WTC11 (cell line): ENCODE measurements at regions not wholly inside any gene's neighbourhood (a gene's known extent, or its start where the extent isn't known, plus 50 kb on each side); places are given as distances from the start of the nearest gene placed in this dataset.

ENCODE experiments used
- ATAC-seq: fragments of 200-7000 bp; cut with Tn5 transposase; 2 replicates; pipeline ENCODE4 v1.10.0; 2021; ENCODE audit warnings: mild to moderate bottlenecking, moderate library complexity
- CTCF ChIA-PET: fragments of 300-600 bp; sonication (Branson Sonifier 250); formaldehyde crosslinking; loops from one replicate; lab custom pipeline; 2021; ENCODE audit warnings: antibody characterized with exemption; lab: Charles Lee
- POLR2A ChIA-PET: fragments of 350-600 bp; sonication (Branson Sonifier 250); formaldehyde crosslinking; loops from one replicate; lab custom pipeline; 2021; ENCODE audit warnings: antibody characterized with exemption; lab: Charles Lee
- DNase-seq: peaks from one replicate; pipeline ENCODE4 v3.0.0; 2021; ENCODE audit warnings: low spot score
- H3K27ac Mint-ChIP-seq: 2 replicates; pipeline ENCODE4 v1.8.0; 2021; ENCODE audit warnings: mixed read lengths
- H3K27me3 Mint-ChIP-seq: 2 replicates; pipeline ENCODE4 v1.8.0; 2021; ENCODE audit warnings: low read depth, mild to moderate bottlenecking, moderate library complexity, mixed read lengths
- H3K36me3 Mint-ChIP-seq: 2 replicates; pipeline ENCODE4 v1.8.0; 2021; ENCODE audit warnings: mixed read lengths
- H3K4me1 Mint-ChIP-seq: 2 replicates; pipeline ENCODE4 v1.8.0; 2022; ENCODE audit warnings: mixed read lengths
- H3K4me3 Mint-ChIP-seq: 2 replicates; pipeline ENCODE4 v1.8.0; 2021; ENCODE audit warnings: mild to moderate bottlenecking, moderate library complexity, mixed read lengths
- H3K9me3 Mint-ChIP-seq: 2 replicates; pipeline ENCODE4 v1.8.0; 2021; ENCODE audit warnings: mixed read lengths
- AR ChIP-seq: fragments of 250-450 bp; sonication (Bioruptor Pico); IDR thresholded peaks from 2 replicates; pipeline ENCODE4 v1.9.0; 2021; ENCODE audit warnings: mild to moderate bottlenecking
- ARID4B ChIP-seq: sonication (generic); formaldehyde crosslinking; IDR thresholded peaks from 2 replicates; pipeline ENCODE4 v1.8.0; 2023; ENCODE audit warnings: missing genetic modification reagents, mild to moderate bottlenecking, borderline replicate concordance
- E2F4 ChIP-seq: sonication (generic); formaldehyde crosslinking; IDR thresholded peaks from 2 replicates; pipeline ENCODE4 v1.8.1; 2022; ENCODE audit warnings: low read depth, mild to moderate bottlenecking, moderate library complexity, missing genetic modification reagents, borderline replicate concordance
- FOXJ3 ChIP-seq: sonication (generic); formaldehyde crosslinking; IDR thresholded peaks from 2 replicates; pipeline ENCODE4 v1.9.0; 2021; ENCODE audit warnings: missing genetic modification reagents, mild to moderate bottlenecking, borderline replicate concordance
- GRHL2 ChIP-seq: fragments of 250-450 bp; sonication (Bioruptor Pico); IDR thresholded peaks from 2 replicates; pipeline ENCODE4 v1.8.0; 2022; ENCODE audit warnings: mild to moderate bottlenecking, moderate library complexity; ENCODE audit not compliant: insufficient replicate concordance, severe bottlenecking
- IRF1 ChIP-seq: sonication (generic); formaldehyde crosslinking; IDR thresholded peaks from 2 replicates; pipeline ENCODE4 v1.8.0; 2023; ENCODE audit warnings: missing genetic modification reagents
- IRF2 ChIP-seq: sonication (generic); formaldehyde crosslinking; IDR thresholded peaks from 2 replicates; pipeline ENCODE4 v1.8.0; 2022; ENCODE audit warnings: low read depth, missing genetic modification reagents, borderline replicate concordance
- MLX ChIP-seq: sonication (generic); formaldehyde crosslinking; IDR thresholded peaks from 2 replicates; pipeline ENCODE4 v1.8.1; 2023; ENCODE audit warnings: mild to moderate bottlenecking, missing genetic modification reagents, moderate library complexity
- MYBL2 ChIP-seq: sonication (generic); formaldehyde crosslinking; IDR thresholded peaks from 2 replicates; pipeline ENCODE4 v1.8.1; 2023; ENCODE audit warnings: mild to moderate bottlenecking, moderate library complexity, missing genetic modification reagents
- NR2C2 ChIP-seq: sonication (generic); formaldehyde crosslinking; IDR thresholded peaks from 2 replicates; pipeline ENCODE4 v1.8.0; 2022; ENCODE audit warnings: mild to moderate bottlenecking, missing genetic modification reagents
- NR3C1 ChIP-seq: sonication (generic); formaldehyde crosslinking; conservative IDR thresholded peaks from 2 replicates; pipeline ENCODE4 v1.8.1; 2023; ENCODE audit warnings: low read depth, mild to moderate bottlenecking, missing genetic modification reagents
- RELA ChIP-seq: sonication (generic); formaldehyde crosslinking; IDR thresholded peaks from 2 replicates; pipeline ENCODE4 v1.8.1; 2022; ENCODE audit warnings: missing genetic modification reagents, mild to moderate bottlenecking, borderline replicate concordance
- RORB ChIP-seq: fragments of 250-450 bp; sonication (Bioruptor Pico); IDR thresholded peaks from 2 replicates; pipeline ENCODE4 v1.9.0; 2021; ENCODE audit warnings: mild to moderate bottlenecking
- SP1 ChIP-seq: sonication (generic); formaldehyde crosslinking; conservative IDR thresholded peaks from 2 replicates; pipeline ENCODE4 v1.8.1; 2022; ENCODE audit warnings: missing genetic modification reagents
- TCF7 ChIP-seq: sonication (generic); formaldehyde crosslinking; IDR thresholded peaks from 2 replicates; pipeline ENCODE4 v1.8.0; 2022; ENCODE audit warnings: mild to moderate bottlenecking, low read depth, missing genetic modification reagents, moderate library complexity
- TEAD4 ChIP-seq: sonication (generic); formaldehyde crosslinking; IDR thresholded peaks from 2 replicates; pipeline ENCODE4 v1.8.0; 2022; ENCODE audit warnings: mild to moderate bottlenecking, missing genetic modification reagents
- USF1 ChIP-seq: sonication (generic); formaldehyde crosslinking; IDR thresholded peaks from 2 replicates; pipeline ENCODE4 v1.8.0; 2022; ENCODE audit warnings: mild to moderate bottlenecking, missing genetic modification reagents
- ZBTB43 ChIP-seq: sonication (generic); formaldehyde crosslinking; IDR thresholded peaks from 2 replicates; pipeline ENCODE4 v1.8.1; 2023; ENCODE audit warnings: mild to moderate bottlenecking, missing genetic modification reagents
- ZNF138 ChIP-seq: sonication (generic); formaldehyde crosslinking; conservative IDR thresholded peaks from 2 replicates; pipeline ENCODE4 v1.8.1; 2022; ENCODE audit warnings: mild to moderate bottlenecking, moderate library complexity, missing genetic modification reagents
- ZNF232 ChIP-seq: sonication (generic); formaldehyde crosslinking; IDR thresholded peaks from 2 replicates; pipeline ENCODE4 v1.8.0; 2022; ENCODE audit warnings: mild to moderate bottlenecking, missing genetic modification reagents
- ZNF423 ChIP-seq: fragments of 250-450 bp; sonication (Bioruptor Pico); IDR thresholded peaks from 2 replicates; pipeline ENCODE4 v2.1.2; 2022; ENCODE audit warnings: mild to moderate bottlenecking, moderate library complexity
- ZNF425 ChIP-seq: fragments of 250-450 bp; sonication (Bioruptor Pico); conservative IDR thresholded peaks from 2 replicates; pipeline ENCODE4 v1.9.0; 2021; ENCODE audit warnings: mild to moderate bottlenecking
- ZNF671 ChIP-seq: fragments of 250-450 bp; sonication (Bioruptor Pico); IDR thresholded peaks from 2 replicates; pipeline ENCODE4 v1.8.0; 2021; ENCODE audit warnings: mild to moderate bottlenecking

- no peaks in the 10 kb centered on the region for H3K36me3 Mint-ChIP-seq
- POLR2A ChIA-PET: no interaction called here
- no peak for DNase-seq
- ATAC-seq: no peak
- CTCF ChIA-PET: no interaction called here
- H3K9me3 Mint-ChIP-seq: no peaks in the 10 kb centered on the region
- peaks cover 12% of the 10 kb centered on the region for H3K4me1 Mint-ChIP-seq
- TF ChIP-seq RELA (CRISPR knock-in tag): no peak
- no peak for TF ChIP-seq IRF2 (CRISPR knock-in tag)
- no peak for TF ChIP-seq AR (CRISPR knock-in tag)
- no peak for TF ChIP-seq NR2C2
- no peak for TF ChIP-seq TCF7 (CRISPR knock-in tag)
- no peak for TF ChIP-seq USF1 (CRISPR knock-in tag)
- no peak for TF ChIP-seq SP1 (CRISPR knock-in tag)
- no peak for TF ChIP-seq NR3C1 (CRISPR knock-in tag)
- TF ChIP-seq ZBTB43: no peak
- no peak for TF ChIP-seq RORB
- TF ChIP-seq MLX (CRISPR knock-in tag): no peak
- H3K27me3 Mint-ChIP-seq: no peaks in the 10 kb centered on the region; the same call in 1 of the 2 replicates
- no peak overlapping the region for H3K27ac Mint-ChIP-seq
- H3K4me3 Mint-ChIP-seq: no peak overlapping the region
Measured at GRCh38 chr1:162954824-162955223, 93.8 kb upstream of the CCDC190 start.

- Mint-ChIP-seq H3K4me3 (no peak overlapping the region), H3K9me3 (no peaks in the 10 kb centered on the region), H3K27ac (0 out of 2 replicates have a peak overlapping the region, but pooled peaks have one; percentile 30), H3K36me3 (no peaks in the 10 kb centered on the region), H3K4me1 (peaks cover 12% of the 10 kb centered on the region), H3K27me3 (no peaks in the 10 kb centered on the region; the same call in 1 of the 2 replicates)
- ChIA-PET POLR2A (no interaction called here), CTCF (no interaction called here)
- no peak for ATAC-seq
- DNase-seq: no peak
- no peak for TF ChIP-seq ZNF232 (CRISPR knock-in tag)
- TF ChIP-seq TEAD4: no peak
- no peak for TF ChIP-seq ZNF423 (CRISPR knock-in tag)
- no peak for TF ChIP-seq MYBL2
- no peak for TF ChIP-seq ZNF138 (CRISPR knock-in tag)
- no peak for TF ChIP-seq IRF1 (CRISPR knock-in tag)
- TF ChIP-seq FOXJ3 (CRISPR knock-in tag): no peak
- TF ChIP-seq ZNF671 (CRISPR knock-in tag): no peak
- no peak for TF ChIP-seq GRHL2 (CRISPR knock-in tag)
- no peak for TF ChIP-seq E2F4 (CRISPR knock-in tag)
- no peak for TF ChIP-seq ZNF425
- TF ChIP-seq ARID4B (CRISPR knock-in tag): no peak
Measured at GRCh38 chr1:162952956-162953355, 92.0 kb upstream of the CCDC190 start.
